ENCODE measurements at regions not wholly inside any gene's neighbourhood (a gene's known extent, or its start where the extent isn't known, plus 50 kb on each side); places are given as distances from the start of the nearest gene placed in this dataset.

DNA sequence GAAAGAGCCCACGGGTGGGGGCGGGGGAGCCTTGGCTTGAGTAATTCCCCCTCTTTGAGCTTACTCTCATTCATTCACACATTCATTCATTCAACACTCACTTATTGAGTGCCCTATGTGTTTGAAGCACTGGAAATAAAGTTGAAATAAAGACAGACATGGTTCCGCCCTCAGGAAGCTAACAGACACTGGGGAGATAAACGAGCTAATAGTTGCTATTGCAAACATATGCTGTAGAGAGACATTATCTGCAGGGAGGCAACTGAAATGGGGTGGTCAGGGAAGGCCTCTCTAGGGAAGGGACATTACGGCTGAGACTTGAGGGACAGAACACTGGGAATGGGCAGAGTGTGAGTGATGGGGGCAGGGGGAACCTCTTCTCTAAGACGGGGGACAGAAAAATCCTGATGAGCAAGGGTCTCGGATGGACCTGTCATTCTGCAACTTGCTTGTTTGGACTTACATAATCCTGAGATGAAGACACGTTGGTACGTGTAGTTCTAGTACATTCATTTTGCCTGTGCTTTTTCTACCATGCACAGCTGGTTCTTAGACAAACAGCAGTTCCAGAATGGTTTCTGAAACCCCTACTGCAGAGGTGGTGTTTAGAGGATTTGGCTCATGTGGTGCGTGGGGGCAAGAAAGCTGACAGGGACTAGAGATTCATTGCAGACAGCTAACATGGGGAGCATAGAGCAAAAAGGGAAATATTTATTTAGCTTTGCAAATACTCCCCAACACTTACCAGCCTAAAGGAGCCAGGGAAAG, 71.1 kb upstream of the BLCAP start:
- no peak for DNase-seq (ENCODE audit: low read depth in 2 of 2)

DNA sequence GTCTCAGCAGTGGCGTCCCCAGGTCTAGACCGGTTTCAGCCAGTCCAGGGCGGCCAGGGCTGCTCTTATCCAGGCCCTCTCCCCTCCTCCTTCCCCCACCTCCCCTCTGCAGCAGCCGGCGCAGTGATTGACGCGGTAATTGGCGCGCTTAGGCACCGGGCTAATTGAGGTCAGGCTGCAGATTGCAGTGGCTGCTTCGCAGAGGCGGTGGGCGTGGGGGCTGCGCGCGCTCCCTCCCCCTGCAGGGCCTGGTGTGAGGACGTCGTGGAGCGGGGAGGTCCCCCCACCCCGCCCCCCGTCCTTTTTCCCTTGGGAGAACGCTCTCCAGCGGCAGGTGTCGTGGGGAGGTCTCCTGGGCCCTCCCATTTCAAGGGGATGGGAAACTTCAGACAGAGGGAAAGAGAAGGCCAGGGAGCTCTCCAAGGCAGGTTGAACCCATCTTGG, 70.4 kb upstream of the BLCAP start:
- DNase-seq (ENCODE audit: low read depth in 2 of 2): no peak

DNA sequence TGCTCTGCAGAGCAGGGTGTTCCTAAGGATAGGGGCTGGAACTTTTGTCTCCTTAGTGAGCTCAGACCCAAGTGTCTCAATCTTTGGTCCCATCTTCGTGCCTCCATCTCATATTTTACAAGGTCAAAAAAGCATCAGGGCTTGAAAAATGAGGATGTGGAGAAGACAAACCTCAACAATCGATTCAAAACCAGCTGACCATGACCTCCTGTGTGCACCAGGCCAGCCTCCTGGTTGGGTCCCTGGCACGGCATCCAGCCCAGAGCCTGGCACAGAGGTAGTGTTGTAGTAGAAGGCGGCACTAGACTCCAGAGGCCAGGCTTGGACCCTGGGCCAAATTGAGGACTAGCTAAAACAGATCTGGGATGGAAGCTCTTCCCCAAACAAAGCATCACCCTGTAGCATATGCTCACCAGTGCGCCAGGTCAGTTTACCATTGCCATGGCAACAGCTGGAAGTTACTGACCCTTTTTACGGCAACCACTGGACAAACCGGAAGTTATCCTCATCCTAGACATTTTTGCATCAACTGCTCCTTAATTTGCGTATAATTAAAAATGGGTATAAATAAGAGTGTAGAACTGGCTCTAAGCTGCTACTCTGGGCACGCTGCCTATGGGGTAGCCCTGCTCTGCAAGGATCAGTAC, 69.3 kb upstream of the BLCAP start:
- DNase-seq (ENCODE audit: low read depth in 2 of 2): no peak

DNA sequence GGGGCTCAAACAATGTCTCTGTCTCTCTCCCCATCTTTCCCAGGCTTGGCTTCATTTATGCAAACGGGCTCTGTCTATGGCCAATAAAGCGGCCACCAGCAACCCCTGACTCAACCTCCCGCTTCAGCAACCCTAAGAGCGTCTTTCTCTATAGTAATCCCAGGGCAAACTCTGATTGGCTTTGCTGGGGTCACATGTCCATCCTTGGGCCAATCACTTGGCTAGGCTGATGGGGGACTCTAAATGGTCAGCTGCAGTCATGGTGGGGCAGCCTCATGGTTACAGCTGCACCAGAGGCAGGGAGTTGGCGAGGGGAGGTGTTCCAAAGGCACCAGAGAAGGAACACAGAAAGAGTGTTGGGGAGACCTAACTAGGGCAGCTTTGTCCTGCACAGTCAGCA, 68.5 kb upstream of the BLCAP start:
- no peak for DNase-seq (ENCODE audit: low read depth in 2 of 2)

DNA sequence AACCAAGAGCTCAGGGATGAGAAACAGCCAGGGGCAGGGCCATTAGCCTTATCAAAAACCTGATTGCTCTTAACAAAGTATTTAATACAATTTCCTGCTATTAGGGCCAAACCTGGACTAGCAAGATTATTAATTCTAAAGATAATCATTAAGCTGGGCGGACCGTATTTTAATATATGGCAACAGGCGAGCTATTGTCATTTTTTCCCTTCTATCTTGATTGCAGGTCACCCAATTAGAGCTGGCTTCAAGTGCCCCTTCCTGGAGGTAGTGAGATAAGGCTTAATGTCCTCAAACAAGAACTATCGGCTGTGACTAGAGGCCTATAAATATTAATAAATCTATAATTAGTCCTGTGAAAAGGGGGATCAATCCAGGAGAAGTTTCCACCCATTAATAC, 66.0 kb upstream of the BLCAP start:
- DNase-seq (ENCODE audit: low read depth in 2 of 2): no peak

DNA sequence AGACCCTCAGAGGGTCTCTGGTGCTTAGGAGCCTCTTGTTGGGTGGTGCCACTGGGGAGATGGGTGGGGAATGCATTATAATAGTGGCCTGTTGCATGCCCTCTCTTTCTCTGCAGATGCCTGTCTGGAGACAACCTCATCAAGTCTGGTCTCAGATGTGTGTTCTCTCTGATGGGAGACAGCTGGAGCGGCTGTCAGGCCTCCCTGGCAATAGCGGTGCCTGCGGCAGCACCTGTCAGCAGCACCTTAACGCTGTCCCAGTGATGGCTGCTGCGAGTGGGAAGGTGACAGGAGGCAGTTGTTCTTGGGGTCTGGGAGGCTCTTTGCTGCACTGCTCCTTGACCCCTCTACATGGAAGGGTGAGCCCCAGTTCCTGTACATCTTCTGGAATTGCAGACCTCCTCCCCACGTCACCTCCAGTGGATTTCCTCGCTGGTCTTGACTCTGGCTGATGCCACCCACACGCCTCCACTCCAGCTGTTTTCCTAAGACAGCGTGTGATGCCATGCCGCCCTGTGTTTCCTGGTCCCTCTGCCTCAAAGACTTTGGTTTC, 63.3 kb upstream of the BLCAP start:
- no peak for DNase-seq (ENCODE audit: low read depth in 2 of 2)

DNA sequence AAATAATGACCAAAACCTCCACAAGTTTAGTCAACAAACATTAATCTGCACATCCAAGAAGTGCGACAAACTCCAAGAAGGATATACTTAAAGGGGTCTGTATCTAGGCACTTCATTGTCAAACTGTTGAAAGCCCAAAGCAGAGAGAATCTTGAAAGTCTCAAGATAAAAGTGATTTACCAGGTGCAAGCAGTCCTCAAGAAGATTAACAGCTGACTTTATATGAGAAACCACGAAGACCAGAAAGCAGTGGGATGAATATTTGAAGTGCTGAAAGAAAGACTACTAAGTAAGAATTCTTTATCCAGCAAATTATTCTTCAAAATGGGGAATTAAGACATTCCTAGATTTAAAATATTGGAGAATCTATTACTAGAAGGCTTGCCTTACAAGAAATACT, 58.4 kb upstream of the BLCAP start:
- DNase-seq (ENCODE audit: low read depth in 2 of 2): no peak

DNA sequence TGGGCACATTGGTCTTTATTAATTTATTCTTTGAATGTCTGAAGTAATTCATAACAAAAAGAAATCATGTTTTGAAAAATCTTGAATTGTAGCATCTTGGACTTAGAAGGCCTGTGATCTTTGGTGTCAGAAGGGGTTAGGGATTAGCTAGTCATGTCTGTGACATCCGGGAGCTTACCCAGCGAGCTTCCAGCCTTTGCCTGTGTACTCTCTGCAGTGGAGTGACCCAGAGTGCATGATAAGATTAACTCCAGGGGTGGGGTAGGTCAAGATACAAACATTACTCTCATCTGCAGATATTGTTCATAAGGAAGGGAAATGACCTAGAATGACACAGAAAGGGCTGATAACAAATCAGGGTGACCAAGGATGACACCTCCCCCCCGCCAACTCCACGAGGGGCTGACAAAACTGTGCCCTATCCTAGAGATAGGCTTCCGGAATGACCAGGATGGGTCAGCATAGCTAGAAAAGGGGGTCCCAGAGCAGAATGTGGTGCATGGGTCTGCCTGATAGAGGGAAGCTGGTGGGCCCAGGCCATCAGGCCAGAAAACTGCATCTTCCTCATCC, 56.6 kb upstream of the BLCAP start:
- DNase-seq (ENCODE audit: low read depth in 2 of 2): no peak

DNA sequence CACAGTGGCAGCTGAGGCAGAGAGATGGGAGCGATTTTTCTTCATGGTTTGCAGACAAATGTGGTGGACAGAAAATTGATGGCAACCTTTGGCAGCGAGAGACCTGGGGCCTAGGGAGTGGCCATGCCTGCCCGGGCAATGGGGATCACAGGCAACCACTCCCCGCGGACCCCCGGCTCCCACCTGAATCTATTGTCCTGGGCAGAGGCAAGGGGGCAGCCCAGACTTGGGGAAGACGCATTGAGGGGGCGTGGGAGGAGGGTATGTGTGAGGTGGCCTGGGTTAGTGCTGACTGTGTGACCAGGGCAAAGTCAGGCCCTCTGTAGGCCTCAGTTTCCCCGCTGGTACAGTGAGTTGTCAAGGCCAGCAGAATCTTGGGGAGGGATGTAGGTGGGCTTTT, 53.6 kb upstream of the BLCAP start:
- DNase-seq (ENCODE audit: low read depth in 2 of 2): no peak

DNA sequence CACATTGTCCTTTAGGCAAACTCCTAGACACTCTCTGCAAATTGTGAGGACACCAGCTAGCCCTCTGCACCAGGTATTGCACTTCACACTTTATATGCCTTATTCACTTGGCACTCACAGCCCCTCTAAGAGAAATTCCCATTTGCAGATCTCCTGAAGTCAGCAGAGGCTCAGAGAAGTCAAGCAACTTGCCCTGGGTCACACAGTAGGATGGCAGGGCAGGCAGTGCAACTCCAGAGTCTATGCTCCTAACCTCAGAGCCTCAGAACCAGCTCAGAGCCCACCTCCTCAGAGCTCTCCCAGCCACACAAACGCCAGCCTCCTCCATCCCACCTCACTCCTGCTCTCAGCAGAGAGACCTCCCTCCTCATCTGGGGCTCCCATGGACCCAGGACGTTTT, 52.4 kb upstream of the BLCAP start:
- no peak for DNase-seq (ENCODE audit: low read depth in 2 of 2)

DNA sequence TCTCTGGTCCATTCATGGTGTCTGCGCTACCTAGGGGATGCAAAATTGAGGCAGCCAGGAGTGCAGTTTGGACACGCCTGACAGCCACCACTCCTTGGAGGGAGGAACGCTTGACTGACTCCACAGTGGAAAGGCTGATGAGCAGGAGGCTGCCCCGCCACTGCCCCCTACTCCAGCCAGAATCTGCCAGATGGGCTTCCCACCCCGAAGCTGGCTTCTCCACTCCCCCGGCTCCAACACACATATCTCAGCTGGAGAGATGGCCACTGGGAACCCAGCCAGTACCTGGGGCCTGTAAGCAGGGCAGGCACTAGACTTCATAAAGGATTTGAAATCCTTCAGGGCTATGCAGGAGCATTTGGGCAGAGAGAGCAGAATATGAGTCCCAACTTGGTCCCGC, 51.4 kb upstream of the BLCAP start:
- DNase-seq (ENCODE audit: low read depth in 2 of 2): no peak

DNA sequence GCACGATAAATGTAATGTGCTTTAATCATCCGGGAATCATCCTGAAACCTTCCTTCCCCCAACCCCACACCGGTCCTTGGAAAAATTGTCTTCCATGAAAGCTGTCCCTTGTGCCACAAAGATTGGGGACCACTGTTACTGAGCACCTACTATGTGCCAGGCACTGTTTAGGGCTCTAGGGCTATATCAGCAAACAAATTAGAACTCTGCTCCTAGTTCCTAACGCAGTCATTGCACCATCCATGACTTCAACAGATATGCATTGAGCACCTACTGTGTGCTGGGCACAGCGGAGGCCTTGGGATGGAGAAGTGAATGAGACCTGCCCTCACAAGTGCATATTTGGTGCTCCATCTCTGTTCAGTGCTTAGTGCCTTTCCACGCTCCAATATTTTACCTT, 50.3 kb upstream of the BLCAP start:
- DNase-seq (ENCODE audit: low read depth in 2 of 2): no peak
